Activated CD4-positive, alpha-beta T cell treated with anti-CD3 and anti-CD28 coated beads, Interleukin-2, amount 50 U/mL, for 48 hours (primary cell): ENCODE measurements at regions not wholly inside any gene's neighbourhood (a gene's known extent, or its start where the extent isn't known, plus 50 kb on each side); places are given as distances from the start of the nearest gene placed in this dataset.
A peak's percentile ranks its signal among the peaks of the same experiment; 100 is the strongest.
"Not testable (repeated sequence)": the region's sequence is repeated elsewhere in the genome, so short reads cannot be mapped to it uniquely, and the experiment has no call there.

Source experiments
- DNase-seq, 2 experiments: peaks; one replicate each; pipeline ENCODE4 v3.0.0-alpha.2; 2020

- DNase-seq, result no peak
Observed at GRCh38 chr2:237196866-237197618, 111.4 kb downstream of the COPS8 start.

- no peak for DNase-seq
Observed at GRCh38 chr2:237198164-237198855, 112.6 kb downstream of the COPS8 start.

- DNase-seq, result no peak
Observed at GRCh38 chr2:237199082-237199481, 113.4 kb downstream of the COPS8 start.

GRCh38 chr2:237199577-237199976, 113.9 kb downstream of the COPS8 start:
- no peak for DNase-seq

GRCh38 chr2:237200462-237200861, 114.8 kb downstream of the COPS8 start:
- no peak for DNase-seq

- DNase-seq, result peak; percentile 24 to 38
Observed at GRCh38 chr2:237201461-237202287, 116.0 kb downstream of the COPS8 start.

- DNase-seq, result no peak
Observed at GRCh38 chr2:237202288-237203030, 116.8 kb downstream of the COPS8 start.

GRCh38 chr2:237205043-237205541, 119.4 kb downstream of the COPS8 start:
- no peak for DNase-seq

- DNase-seq, result no peak
Observed at GRCh38 chr2:237205561-237205971, 119.9 kb downstream of the COPS8 start.

- no peak for DNase-seq
Observed at GRCh38 chr2:237207646-237208045, 122.0 kb downstream of the COPS8 start.

- no peak for DNase-seq
Observed at GRCh38 chr2:237208373-237209260, 122.9 kb downstream of the COPS8 start.

GRCh38 chr2:237209885-237210284, 124.2 kb downstream of the COPS8 start:
- no peak for DNase-seq

DNA sequence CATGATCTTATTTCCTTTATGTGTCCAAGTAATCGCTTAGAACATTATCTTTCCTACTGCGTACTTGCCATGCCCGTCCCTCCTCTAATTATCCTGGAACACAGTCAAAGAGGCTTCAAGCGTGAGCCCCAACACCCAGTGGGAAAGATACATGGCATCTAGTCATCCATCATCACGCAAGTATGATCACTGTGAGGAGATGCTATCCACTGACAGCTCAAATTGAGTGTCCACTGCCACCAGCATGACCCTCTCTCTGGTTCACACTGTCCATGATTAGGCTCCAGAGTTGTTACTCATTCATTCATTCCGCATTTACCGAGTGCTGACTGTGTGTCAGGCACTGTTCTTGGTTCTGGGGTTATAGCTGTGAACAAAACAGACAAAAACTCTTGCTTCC, 124.6 kb downstream of the COPS8 start:
- no peak for DNase-seq

DNA sequence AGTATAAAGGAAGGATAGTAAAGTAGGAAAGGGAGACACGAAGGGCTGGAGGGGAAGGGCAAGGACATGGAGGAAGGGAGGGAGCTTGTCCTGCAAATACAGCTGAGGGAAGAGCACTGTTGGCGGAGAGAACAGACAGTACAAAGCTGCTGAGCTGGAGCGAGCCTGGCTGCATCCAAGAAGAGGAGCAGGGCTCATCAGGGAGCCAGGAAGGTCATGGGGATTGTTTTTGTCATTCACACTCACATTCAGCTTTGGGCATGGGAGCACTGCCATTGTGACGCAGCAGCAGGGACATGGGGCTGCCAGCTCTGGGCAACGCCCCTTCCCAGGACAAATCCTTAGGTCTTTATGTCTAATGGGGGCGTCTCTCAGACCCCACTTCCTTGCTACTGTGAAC, 125.1 kb downstream of the COPS8 start:
- no peak for DNase-seq

DNA sequence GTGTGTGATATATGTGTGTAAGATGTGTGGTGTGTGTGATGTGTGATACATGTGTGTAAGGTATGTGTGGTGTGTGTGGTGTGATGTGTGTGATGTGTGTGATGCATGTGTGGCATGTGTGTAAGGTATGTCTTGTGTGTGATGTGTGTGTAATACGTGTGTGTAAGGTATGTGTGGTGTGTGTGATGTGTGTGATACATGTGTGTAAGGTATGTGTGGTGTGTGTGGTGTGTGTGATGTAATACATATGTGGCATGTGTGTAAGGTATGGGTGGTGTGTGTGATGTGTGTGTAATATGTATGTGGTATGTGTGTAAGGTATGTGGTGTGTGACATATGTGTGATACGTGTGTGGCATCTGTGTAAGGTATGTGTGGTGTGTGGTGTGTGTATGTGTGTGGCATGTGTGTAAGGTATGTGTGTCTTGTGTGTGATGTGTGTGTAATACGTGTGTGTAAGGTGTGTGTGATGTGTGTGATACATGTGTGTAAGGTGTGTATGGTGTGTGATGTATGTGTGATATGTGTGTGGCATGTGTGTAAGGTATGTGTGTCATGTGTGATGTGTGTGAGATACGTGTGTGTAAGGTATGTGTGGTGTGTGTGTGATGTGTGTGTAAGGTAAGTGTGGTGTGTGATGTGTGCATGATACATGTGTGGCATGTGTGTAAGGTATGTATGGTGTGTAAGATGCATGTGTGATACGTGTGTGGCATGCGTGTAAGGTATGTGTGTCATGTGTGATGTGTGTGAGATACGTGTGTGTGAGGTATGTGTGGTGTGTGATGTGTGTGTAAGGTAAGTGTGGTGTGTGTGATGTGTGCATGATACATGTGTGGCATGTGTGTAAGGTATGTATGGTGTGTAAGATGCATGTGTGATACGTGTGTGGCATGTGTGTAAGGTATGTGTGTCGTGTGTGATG, 126.9 kb downstream of the COPS8 start:
- DNase-seq, result not testable (repeated sequence)

- no peak for DNase-seq
Observed at GRCh38 chr2:237213315-237214022, 127.8 kb downstream of the COPS8 start.

- DNase-seq, result no peak
Observed at GRCh38 chr2:237214030-237214675, 128.5 kb downstream of the COPS8 start.

DNA sequence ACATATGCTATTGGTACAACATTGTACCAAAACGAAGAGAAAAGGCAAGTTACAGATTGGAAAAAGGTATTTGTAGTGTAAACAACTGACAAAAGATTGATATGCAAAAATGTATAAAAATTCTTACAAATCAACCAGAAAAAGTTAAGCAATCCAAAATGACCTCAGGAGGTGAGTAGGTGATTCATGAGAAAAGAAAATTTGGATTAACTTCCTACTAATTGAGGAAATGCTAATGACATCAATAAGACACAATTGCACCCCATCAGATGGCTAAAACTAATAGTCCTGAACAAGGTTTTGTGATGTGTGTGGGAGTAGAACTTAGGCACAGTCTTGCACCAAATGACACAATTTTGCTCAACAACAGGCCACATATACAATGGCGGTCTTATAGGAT, 129.3 kb downstream of the COPS8 start:
- no peak for DNase-seq

DNA sequence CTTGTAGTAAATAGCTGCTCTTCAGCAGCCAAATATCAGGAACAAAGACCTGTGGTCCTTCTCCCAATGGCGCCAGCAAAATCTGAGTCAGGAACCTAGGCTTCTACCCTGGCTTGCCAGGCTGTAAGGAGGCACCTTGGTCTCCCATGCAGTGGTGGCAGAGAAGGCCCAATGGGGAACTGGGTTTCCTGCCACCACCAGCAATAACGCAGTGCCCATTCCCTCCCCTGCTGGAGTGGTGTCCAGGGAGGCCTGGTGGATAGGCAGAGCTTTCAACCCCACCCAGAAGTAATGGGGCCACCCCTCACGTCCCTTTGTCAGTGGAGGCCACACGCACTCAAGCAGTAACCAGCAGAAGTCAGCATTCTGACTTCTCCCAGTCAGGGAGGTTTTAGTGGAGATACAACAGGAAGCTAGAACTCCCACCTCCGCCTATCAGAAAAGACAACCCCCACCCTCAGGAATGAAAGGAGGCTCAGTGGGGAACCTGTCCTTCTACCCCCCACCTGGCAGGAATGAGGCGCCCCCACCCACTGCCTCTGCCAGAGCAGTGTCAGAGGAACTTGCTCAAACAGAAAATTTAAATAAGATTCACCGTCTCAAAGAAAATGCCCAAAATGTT, 132.4 kb downstream of the COPS8 start:
- no peak for DNase-seq
